ENCODE measurements at regions not wholly inside any gene's neighbourhood (a gene's known extent, or its start where the extent isn't known, plus 50 kb on each side); places are given as distances from the start of the nearest gene placed in this dataset.

DNA sequence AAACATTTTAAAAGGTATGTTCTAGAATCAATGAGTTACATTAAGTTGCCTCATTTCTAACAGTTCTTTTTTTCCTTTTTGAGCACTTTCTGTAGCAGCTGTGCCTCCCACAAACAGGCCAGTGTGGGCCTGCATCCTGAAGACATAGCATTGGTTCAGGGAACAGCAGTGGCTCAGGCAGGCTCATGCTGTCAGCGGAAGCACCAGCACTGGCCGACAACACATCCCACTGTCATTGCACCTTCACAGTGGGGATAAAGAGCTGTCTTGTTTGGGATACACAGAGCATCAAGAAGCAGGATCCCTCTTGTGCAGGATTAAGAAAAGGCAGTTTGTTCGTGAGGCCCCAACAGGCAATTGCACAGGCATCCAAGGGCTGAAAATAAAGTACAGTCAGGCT is 123.3 kb downstream of the MOBP start:
- TF ChIP-seq, protein P1, sequence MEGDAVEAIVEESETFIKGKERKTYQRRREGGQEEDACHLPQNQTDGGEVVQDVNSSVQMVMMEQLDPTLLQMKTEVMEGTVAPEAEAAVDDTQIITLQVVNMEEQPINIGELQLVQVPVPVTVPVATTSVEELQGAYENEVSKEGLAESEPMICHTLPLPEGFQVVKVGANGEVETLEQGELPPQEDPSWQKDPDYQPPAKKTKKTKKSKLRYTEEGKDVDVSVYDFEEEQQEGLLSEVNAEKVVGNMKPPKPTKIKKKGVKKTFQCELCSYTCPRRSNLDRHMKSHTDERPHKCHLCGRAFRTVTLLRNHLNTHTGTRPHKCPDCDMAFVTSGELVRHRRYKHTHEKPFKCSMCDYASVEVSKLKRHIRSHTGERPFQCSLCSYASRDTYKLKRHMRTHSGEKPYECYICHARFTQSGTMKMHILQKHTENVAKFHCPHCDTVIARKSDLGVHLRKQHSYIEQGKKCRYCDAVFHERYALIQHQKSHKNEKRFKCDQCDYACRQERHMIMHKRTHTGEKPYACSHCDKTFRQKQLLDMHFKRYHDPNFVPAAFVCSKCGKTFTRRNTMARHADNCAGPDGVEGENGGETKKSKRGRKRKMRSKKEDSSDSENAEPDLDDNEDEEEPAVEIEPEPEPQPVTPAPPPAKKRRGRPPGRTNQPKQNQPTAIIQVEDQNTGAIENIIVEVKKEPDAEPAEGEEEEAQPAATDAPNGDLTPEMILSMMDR (IDR thresholded peaks at IDR 0.05) = no peak
- no peak for TF ChIP-seq EP300 (IDR thresholded peaks at IDR 0.05)
- no peak for TF ChIP-seq POLR2A (IDR thresholded peaks at IDR 0.05)

Data from gastroesophageal sphincter (tissue), 3 donors.